DOHH2 (cell line): ENCODE measurements at regions not wholly inside any gene's neighbourhood (a gene's known extent, or its start where the extent isn't known, plus 50 kb on each side); places are given as distances from the start of the nearest gene placed in this dataset.

Source experiments
- H3F3A ChIP-seq: fragments of 200-600 bp; sonication (generic), shearing (Covaris generic); 2 replicates; pipeline ENCODE4 v1.6.0; 2016; ENCODE audit warnings: antibody characterized with exemption, mild to moderate bottlenecking; ENCODE audit not compliant: control insufficient read depth, insufficient read depth
- H3K27ac ChIP-seq: fragments of 200-600 bp; sonication (generic); 2 replicates; pipeline ENCODE4 v1.5.1; 2014; ENCODE audit warnings: low read depth, mild to moderate bottlenecking, low read length, moderate library complexity
- H3K27me3 ChIP-seq: fragments of 200-600 bp; sonication (generic); 2 replicates; pipeline ENCODE4 v1.6.1; 2014; ENCODE audit warnings: mild to moderate bottlenecking, low read length, mixed read lengths; ENCODE audit not compliant: control insufficient read depth
- H3K36me3 ChIP-seq: fragments of 200-600 bp; sonication (generic); 2 replicates; pipeline ENCODE4 v1.6.1; 2014; ENCODE audit warnings: mild to moderate bottlenecking, low read length, moderate library complexity, mixed read lengths; ENCODE audit not compliant: control insufficient read depth
- H3K4me1 ChIP-seq: fragments of 200-600 bp; sonication (generic); 2 replicates; pipeline ENCODE4 v1.6.1; 2014; ENCODE audit warnings: mild to moderate bottlenecking, low read length, mixed read lengths; ENCODE audit not compliant: control insufficient read depth
- H3K4me2 ChIP-seq: fragments of 200-600 bp; sonication (generic); 2 replicates; pipeline ENCODE4 v1.6.0; 2014; ENCODE audit warnings: mild to moderate bottlenecking, low read length, moderate library complexity
- H3K4me3 ChIP-seq: fragments of 200-600 bp; sonication (generic); 2 replicates; pipeline ENCODE4 v1.5.1; 2014; ENCODE audit warnings: mild to moderate bottlenecking, low read length, mixed read lengths
- H3K79me2 ChIP-seq: fragments of 200-600 bp; sonication (generic); 2 replicates; pipeline ENCODE4 v1.6.1; 2014; ENCODE audit warnings: mild to moderate bottlenecking, low read length, mixed read lengths; ENCODE audit not compliant: control insufficient read depth
- H3K9me2 ChIP-seq: fragments of 200-600 bp; sonication (generic); replicated peaks from 2 replicates; pipeline ENCODE4 v1.6.1; 2014; ENCODE audit warnings: mild to moderate bottlenecking, low read length, mixed read lengths; ENCODE audit not compliant: control insufficient read depth
- H3K9me3 ChIP-seq: fragments of 200-600 bp; sonication (generic); 2 replicates; pipeline ENCODE4 v1.6.1; 2014; ENCODE audit warnings: antibody characterized with exemption, low read length, mixed read lengths; ENCODE audit not compliant: control insufficient read depth, insufficient read depth
- H4K20me1 ChIP-seq: fragments of 200-600 bp; sonication (generic); 2 replicates; pipeline ENCODE4 v1.6.0; 2014; ENCODE audit warnings: low read depth, mild to moderate bottlenecking, antibody characterized with exemption, low read length, moderate library complexity; ENCODE audit not compliant: control insufficient read depth, insufficient read depth
- EZH2phosphoT487 ChIP-seq: fragments of 200-600 bp; sonication (generic); IDR thresholded peaks from 2 replicates; pipeline ENCODE4 v1.6.1; 2017; ENCODE audit warnings: borderline replicate concordance, mild to moderate bottlenecking, antibody characterized with exemption, low read length, moderate library complexity, mixed read lengths
- TF ChIP-seq, protein P1 (sequence below): fragments of 200-600 bp; sonication (generic); IDR thresholded peaks from one replicate; pipeline ENCODE4 v1.5.1; 2014; ENCODE audit warnings: antibody characterized with exemption, mild to moderate bottlenecking, low read depth, low read length; ENCODE audit not compliant: poor library complexity, severe bottlenecking

DNA sequence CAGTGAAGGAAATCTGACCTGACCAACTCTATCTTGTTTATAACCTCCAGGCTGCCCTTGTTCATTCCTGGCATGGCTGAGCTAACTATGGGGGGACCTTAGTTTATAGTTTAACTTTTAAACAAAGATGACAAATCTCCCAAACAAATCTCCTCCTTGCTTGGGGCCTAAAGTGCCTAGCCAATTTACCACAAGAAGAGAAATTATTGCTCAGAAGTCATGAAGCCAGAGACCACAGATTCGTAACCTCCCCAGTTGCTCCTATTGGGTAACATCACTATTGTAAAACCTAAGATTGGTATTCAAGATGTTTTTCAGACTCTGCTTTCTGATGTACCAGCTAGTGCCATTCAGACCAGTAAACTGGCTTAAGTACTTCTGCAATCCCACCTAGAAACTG, 649.4 kb upstream of the SLC8A1 start:
- TF ChIP-seq, protein P1, sequence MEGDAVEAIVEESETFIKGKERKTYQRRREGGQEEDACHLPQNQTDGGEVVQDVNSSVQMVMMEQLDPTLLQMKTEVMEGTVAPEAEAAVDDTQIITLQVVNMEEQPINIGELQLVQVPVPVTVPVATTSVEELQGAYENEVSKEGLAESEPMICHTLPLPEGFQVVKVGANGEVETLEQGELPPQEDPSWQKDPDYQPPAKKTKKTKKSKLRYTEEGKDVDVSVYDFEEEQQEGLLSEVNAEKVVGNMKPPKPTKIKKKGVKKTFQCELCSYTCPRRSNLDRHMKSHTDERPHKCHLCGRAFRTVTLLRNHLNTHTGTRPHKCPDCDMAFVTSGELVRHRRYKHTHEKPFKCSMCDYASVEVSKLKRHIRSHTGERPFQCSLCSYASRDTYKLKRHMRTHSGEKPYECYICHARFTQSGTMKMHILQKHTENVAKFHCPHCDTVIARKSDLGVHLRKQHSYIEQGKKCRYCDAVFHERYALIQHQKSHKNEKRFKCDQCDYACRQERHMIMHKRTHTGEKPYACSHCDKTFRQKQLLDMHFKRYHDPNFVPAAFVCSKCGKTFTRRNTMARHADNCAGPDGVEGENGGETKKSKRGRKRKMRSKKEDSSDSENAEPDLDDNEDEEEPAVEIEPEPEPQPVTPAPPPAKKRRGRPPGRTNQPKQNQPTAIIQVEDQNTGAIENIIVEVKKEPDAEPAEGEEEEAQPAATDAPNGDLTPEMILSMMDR: no peak
- no peak for TF ChIP-seq EZH2phosphoT487
- H3K4me3 ChIP-seq: no peak overlapping the region
- H3K9me3 ChIP-seq: no peaks in the 10 kb centered on the region
- H3K9me2 ChIP-seq: no peaks in the 10 kb centered on the region
- no peaks in the 10 kb centered on the region for H3K79me2 ChIP-seq
- no peaks in the 10 kb centered on the region for H3K4me1 ChIP-seq
- no peaks in the 10 kb centered on the region for H3K36me3 ChIP-seq
- H3K27ac ChIP-seq: no peak overlapping the region
- no peaks in the 10 kb centered on the region for H4K20me1 ChIP-seq
- no peak overlapping the region for H3K4me2 ChIP-seq
- H3F3A ChIP-seq: no peaks in the 10 kb centered on the region
- H3K27me3 ChIP-seq: no peaks in the 10 kb centered on the region

DNA sequence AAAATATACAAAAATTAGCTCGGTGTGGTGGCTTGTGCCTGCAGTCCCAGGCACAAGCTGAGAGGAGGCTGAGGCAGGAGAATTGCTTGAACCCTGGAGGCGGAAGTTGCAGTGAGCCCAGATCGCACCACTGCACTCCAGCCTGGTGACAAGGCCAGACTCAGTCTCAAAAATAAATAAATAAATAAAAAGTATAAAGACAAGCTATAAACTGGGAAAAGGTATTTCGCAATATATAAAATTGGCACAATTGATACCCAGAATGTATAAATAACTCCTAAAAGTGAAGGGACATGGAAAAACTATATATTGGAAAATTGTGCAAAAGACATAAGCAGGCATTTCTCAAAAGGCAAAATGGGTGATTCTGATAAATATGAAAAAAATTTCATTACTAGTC, 657.9 kb upstream of the SLC8A1 start:
- no peak for TF ChIP-seq EZH2phosphoT487
- TF ChIP-seq, protein P1: no peak
- Histone ChIP-seq H4K20me1 (no peaks in the 10 kb centered on the region), H3K36me3 (no peaks in the 10 kb centered on the region), H3K27ac (no peak overlapping the region), H3K4me1 (no peaks in the 10 kb centered on the region), H3K27me3 (no peaks in the 10 kb centered on the region), H3F3A (no peaks in the 10 kb centered on the region), H3K9me2 (no peaks in the 10 kb centered on the region), H3K9me3 (no peaks in the 10 kb centered on the region), H3K4me3 (no peak overlapping the region), H3K4me2 (no peak overlapping the region), H3K79me2 (no peaks in the 10 kb centered on the region)

DNA sequence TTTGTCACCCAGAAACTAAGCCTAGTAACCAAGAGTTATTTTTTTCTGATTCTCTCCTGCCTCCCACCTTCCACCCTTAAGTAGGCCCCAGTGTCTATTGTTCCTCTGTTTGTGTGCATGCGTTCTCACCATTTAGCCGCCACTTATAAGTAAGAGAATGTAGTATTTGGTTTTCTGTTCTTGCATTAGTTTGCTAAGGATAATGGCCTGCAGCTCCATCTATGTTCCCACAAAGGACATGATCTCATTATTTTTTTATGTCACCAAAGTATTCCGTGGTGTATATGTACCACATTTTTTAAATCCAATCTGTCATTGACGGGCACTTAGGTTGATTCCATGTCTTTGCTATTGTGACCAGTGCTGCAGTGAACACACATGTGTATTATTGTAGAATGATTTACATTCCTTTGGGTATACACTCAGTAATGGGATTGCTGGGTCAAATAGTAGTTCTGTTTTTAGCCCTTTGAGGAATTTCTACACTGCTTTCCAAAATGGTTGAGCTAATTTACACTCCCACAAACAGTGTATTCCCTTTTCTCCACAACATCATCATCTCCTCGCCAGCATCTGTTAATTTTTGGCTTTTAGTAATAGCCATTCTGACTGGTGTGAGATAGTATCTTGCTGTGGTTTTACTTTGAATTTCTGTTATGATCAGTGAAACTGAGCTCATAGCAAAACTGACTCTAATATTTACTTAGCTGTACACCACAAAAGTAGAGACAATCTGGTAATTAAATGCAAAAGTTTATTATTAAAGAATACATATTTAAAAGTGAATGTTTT, 660.1 kb upstream of the SLC8A1 start:
- H3K79me2 ChIP-seq: no peaks in the 10 kb centered on the region
- H3K27ac ChIP-seq: no peak overlapping the region
- no peak overlapping the region for H3K4me3 ChIP-seq
- H3K4me2 ChIP-seq: no peak overlapping the region
- H3K4me1 ChIP-seq: no peaks in the 10 kb centered on the region
- no peaks in the 10 kb centered on the region for H3K27me3 ChIP-seq
- no peaks in the 10 kb centered on the region for H4K20me1 ChIP-seq
- no peaks in the 10 kb centered on the region for H3F3A ChIP-seq
- no peaks in the 10 kb centered on the region for H3K9me3 ChIP-seq
- TF ChIP-seq, protein P1: no peak
- TF ChIP-seq EZH2phosphoT487: no peak
- H3K36me3 ChIP-seq: no peaks in the 10 kb centered on the region
- no peaks in the 10 kb centered on the region for H3K9me2 ChIP-seq
